HepG2 (cell line): ENCODE measurements at regions not wholly inside any gene's neighbourhood (a gene's known extent, or its start where the extent isn't known, plus 50 kb on each side); places are given as distances from the start of the nearest gene placed in this dataset.

Experiments
- ATAC-seq: fragments of 200-7000 bp; cut with Tn5 transposase; 3 replicates; pipeline ENCODE4 v1.9.1; 2020; ENCODE audit warnings: mild to moderate bottlenecking, moderate library complexity
- BruUV-seq: library from RNA; stranded (reverse); fragments of 400-500 nt; replicated peaks from 2 replicates; lab custom pipeline; 2021; lab: Mats Ljungman, UMichigan
- CTCF ChIA-PET: fragments of 300-600 bp; formaldehyde crosslinking; extraction: SDS; loops from one replicate; lab custom pipeline; 2021; ENCODE audit warnings: low total read pairs, inconsistent platforms, low intra/inter-chr PET ratio; lab: Yijun Ruan, JAX
- POLR2A ChIA-PET: fragments of 350-600 bp; sonication (Branson Sonifier 250); formaldehyde crosslinking; loops from one replicate; lab custom pipeline; 2020; ENCODE audit warnings: antibody characterized with exemption, inconsistent platforms; lab: Yijun Ruan, JAX
- DNase-seq: peaks from one replicate; pipeline ENCODE4 v3.0.0-alpha.2; 2015; ENCODE audit warnings: low spot score
- FAIRE-seq: peaks from 3 replicates; lab custom pipeline; 2011; peaks lifted over from hg19 to GRCh38; lab: Jason Lieb, UNC
- H2AFZ ChIP-seq: one replicate; pipeline ENCODE4 v1.6.1; 2011; ENCODE audit warnings: low read length, inconsistent platforms
- H3K27ac ChIP-seq: fragments of 300-600 bp; 3 replicates; pipeline ENCODE4 v1.8.0; 2011; ENCODE audit warnings: mixed run types, mild to moderate bottlenecking, mixed read lengths, low read length, inconsistent platforms; ENCODE audit not compliant: insufficient read depth; ENCODE audit errors: extremely low read length
- H3K27me3 ChIP-seq, 2 experiments: fragments of 200-600 bp in 1 of 2; 2 replicates in 1 of 2; 3 replicates in 1 of 2; pipeline versions ENCODE4 v1.6.0 to v1.8.0; 2011; ENCODE audit warnings: low read length in 2 of 2, mild to moderate bottlenecking in 2 of 2, moderate library complexity in 2 of 2, inconsistent platforms in 1 of 2; ENCODE audit not compliant: insufficient read depth in 2 of 2, control insufficient read depth in 1 of 2
- H3K36me3 ChIP-seq, 2 experiments: fragments of 200-600 bp in 1 of 2; replicated peaks in 1 of 2; 2 replicates in 1 of 2; 3 replicates in 1 of 2; pipeline versions ENCODE4 v1.5.1 to v1.8.0; 2011; ENCODE audit warnings: low read length in 2 of 2, inconsistent platforms in 1 of 2; ENCODE audit not compliant: insufficient read depth in 2 of 2, control insufficient read depth in 1 of 2
- H3K4me1 ChIP-seq: 2 replicates; pipeline ENCODE4 v1.5.1; 2012; ENCODE audit warnings: low read length, inconsistent platforms; ENCODE audit not compliant: insufficient read depth
- H3K4me2 ChIP-seq: 2 replicates; pipeline ENCODE4 v1.6.0; 2011; ENCODE audit warnings: low read depth, low read length, inconsistent platforms
- H3K4me3 ChIP-seq, 3 experiments: fragments of 200-600 bp in 1 of 3; sonication (generic), shearing (Covaris generic) in 1 of 3; replicated peaks in 1 of 3; 2 replicates each; pipeline ENCODE4 v1.5.1; 2011 to 2016; ENCODE audit warnings: low read length in 3 of 3, inconsistent platforms in 2 of 3, low read depth in 2 of 3, mild to moderate bottlenecking in 2 of 3, control low read depth in 1 of 3, mixed read lengths in 1 of 3; ENCODE audit not compliant: insufficient read depth in 1 of 3
- H3K79me2 ChIP-seq: one replicate; pipeline ENCODE4 v1.6.1; 2011; ENCODE audit warnings: low read length, inconsistent platforms; ENCODE audit not compliant: insufficient read depth
- H3K9ac ChIP-seq: 2 replicates; pipeline ENCODE4 v1.6.0; 2011; ENCODE audit warnings: mild to moderate bottlenecking, low read depth, low read length, inconsistent platforms; ENCODE audit not compliant: insufficient read depth
- H3K9me3 ChIP-seq: 2 replicates; pipeline ENCODE4 v1.5.1; 2012; ENCODE audit warnings: mild to moderate bottlenecking, low read length
- H4K20me1 ChIP-seq: 2 replicates; pipeline ENCODE4 v1.6.0; 2011; ENCODE audit warnings: inconsistent platforms, mild to moderate bottlenecking, low read length, moderate library complexity; ENCODE audit not compliant: insufficient read depth
- ARHGAP35 ChIP-seq: sonication (generic); formaldehyde crosslinking; IDR thresholded peaks from 2 replicates; pipeline ENCODE4 v1.9.0; 2022; ENCODE audit warnings: mild to moderate bottlenecking, inconsistent platforms, moderate library complexity, missing genetic modification reagents, borderline replicate concordance
- BRD4 ChIP-seq: sonication (generic); formaldehyde crosslinking; IDR thresholded peaks from 2 replicates; pipeline ENCODE4 v1.4.0; 2020; ENCODE audit warnings: missing genetic modification reagents
- IRF1 ChIP-seq: sonication (generic); formaldehyde crosslinking; IDR thresholded peaks from 2 replicates; pipeline ENCODE4 v1.4.0; 2020; ENCODE audit warnings: low read depth, mild to moderate bottlenecking, missing genetic modification reagents
- ONECUT2 ChIP-seq: sonication (generic); formaldehyde crosslinking; IDR thresholded peaks from 2 replicates; pipeline ENCODE4 v1.4.0; 2020; ENCODE audit warnings: missing genetic modification reagents
- SALL1 ChIP-seq: sonication (generic); formaldehyde crosslinking; IDR thresholded peaks from 2 replicates; pipeline ENCODE4 v1.8.0; 2022; ENCODE audit warnings: mild to moderate bottlenecking, missing genetic modification reagents
- SSRP1 ChIP-seq: IDR thresholded peaks from 2 replicates; pipeline ENCODE4 v1.6.1; 2016; ENCODE audit warnings: control low read depth
- ZFP62 ChIP-seq: sonication (generic); formaldehyde crosslinking; IDR thresholded peaks from 2 replicates; pipeline ENCODE4 v1.4.0; 2020; ENCODE audit warnings: missing genetic modification reagents
- ZNF335 ChIP-seq: sonication (generic); formaldehyde crosslinking; IDR thresholded peaks from 2 replicates; pipeline ENCODE4 v1.4.0; 2020; ENCODE audit warnings: missing genetic modification reagents
- ZNF672 ChIP-seq: sonication (generic); formaldehyde crosslinking; IDR thresholded peaks from 2 replicates; pipeline ENCODE4 v1.8.1; 2022; ENCODE audit warnings: missing genetic modification reagents
- WGBS: methylation state at CpG from one replicate; pipeline ENCODE4 v1.1.6; 2017; ENCODE audit warnings: low lambda C conversion rate; 5-methylcytosine and 5-hydroxymethylcytosine counted together
- in situ Hi-C: cut with HindIII; loops from 2 replicates; pipeline ENCODE4 v1.10.0; 2017; ENCODE audit warnings: low pct_unique_long_range_greater_than_20kb; ENCODE audit not compliant: extremely low pct_ligation_motif_present
- intact Hi-C: fragments of 100-400 bp; cut with micrococcal nuclease; formaldehyde crosslinking; loops from one replicate; pipeline ENCODE4 v1.10.0; 2022; ENCODE audit not compliant: unreplicated experiment
- TF ChIP-seq, protein P1 (sequence below): sonication (generic); formaldehyde crosslinking; IDR thresholded peaks from 2 replicates; pipeline ENCODE4 v1.5.0; 2020; ENCODE audit warnings: missing genetic modification reagents

DNA sequence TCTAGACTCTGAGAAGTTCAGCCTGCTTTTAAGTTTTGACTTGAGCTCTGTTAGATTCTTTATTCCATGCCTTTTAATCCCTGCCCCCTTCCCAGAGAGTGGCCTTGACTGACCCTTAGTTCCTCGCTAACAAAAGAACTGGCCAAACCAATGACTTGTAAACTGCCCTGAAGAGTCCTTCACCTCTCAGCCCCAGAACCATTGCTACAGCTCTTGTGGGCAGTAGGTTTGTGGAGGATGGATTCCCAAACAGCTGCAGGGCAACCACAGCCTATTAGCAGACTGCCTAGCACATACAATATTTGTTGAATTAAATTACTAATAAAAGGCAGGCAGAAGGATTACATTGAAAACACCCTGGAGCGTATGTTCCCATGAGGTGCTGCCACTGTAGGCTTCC is 163.9 kb downstream of the MAIP1 start:
- ChIA-PET CTCF (no interaction called here), POLR2A (no interaction called here)
- BruUV-seq: no TSS peak
- FAIRE-seq (no peak), DNase-seq (no peak), ATAC-seq (no peak)
- TF ChIP-seq ZFP62 (no peak), ZNF672 (no peak), ONECUT2 (CRISPR knock-in tag) (no peak), IRF1 (CRISPR knock-in tag) (no peak), ARHGAP35 (CRISPR knock-in tag) (no peak), SSRP1 (CRISPR knock-in tag) (no peak), ZNF335 (CRISPR knock-in tag) (no peak), SALL1 (CRISPR knock-in tag) (no peak), BRD4 (no peak)
- no peak overlapping the region for H3K4me3 ChIP-seq
- no peaks in the 10 kb centered on the region for H3K9me3 ChIP-seq
- no peak overlapping the region for H3K27ac ChIP-seq
- peaks cover 40% of the 10 kb centered on the region for H3K4me1 ChIP-seq
- H3K27me3 ChIP-seq: peaks cover 0 to 7% of the 10 kb centered on the region in 2 experiments; a peak in 1 of 5 replicates
- H2AFZ ChIP-seq: no peak overlapping the region
- in situ Hi-C loops (no loop called here), intact Hi-C loops (no loop called here)
- H3K9ac ChIP-seq: no peak overlapping the region
- WGBS: 36% methylated on average over 2 of the region's 2 CpGs
- no peak overlapping the region for H3K4me2 ChIP-seq
- no peaks in the 10 kb centered on the region for H3K36me3 ChIP-seq
- no peaks in the 10 kb centered on the region for H4K20me1 ChIP-seq
- H3K79me2 ChIP-seq: no peaks in the 10 kb centered on the region

DNA sequence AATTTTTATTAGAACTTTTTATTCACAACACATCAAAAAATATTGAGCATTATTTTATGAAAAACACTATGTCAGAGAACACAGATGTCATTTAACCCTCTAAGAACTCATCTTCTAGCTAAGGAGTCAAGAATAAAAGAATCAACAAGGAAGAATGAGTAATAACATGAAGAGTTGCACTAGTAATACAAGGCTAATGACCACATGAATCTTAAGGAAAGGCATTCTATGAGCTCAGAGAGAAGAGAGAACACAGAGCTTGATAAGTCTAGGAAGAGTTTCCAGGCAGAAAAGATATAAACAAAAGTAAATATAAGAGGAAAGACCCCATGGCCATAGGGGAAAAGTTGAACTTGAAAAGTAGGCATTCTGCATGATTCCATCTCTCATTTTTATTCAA is 166.5 kb downstream of the MAIP1 start:
- FAIRE-seq: no peak
- ATAC-seq: no peak
- Histone ChIP-seq H2AFZ (no peak overlapping the region), H3K27ac (no peak overlapping the region), H3K4me1 (peaks cover 67% of the 10 kb centered on the region), H3K9ac (no peak overlapping the region), H3K27me3 (peaks cover 0 to 7% of the 10 kb centered on the region in 2 experiments; a peak in 1 of 5 replicates), H3K36me3 (no peaks in the 10 kb centered on the region), H3K4me2 (no peak overlapping the region), H3K4me3 (no peak overlapping the region), H3K79me2 (no peaks in the 10 kb centered on the region), H3K9me3 (no peaks in the 10 kb centered on the region), H4K20me1 (no peaks in the 10 kb centered on the region)
- CTCF ChIA-PET: no interaction called here
- in situ Hi-C loops: no loop called here
- TF ChIP-seq, protein P1, sequence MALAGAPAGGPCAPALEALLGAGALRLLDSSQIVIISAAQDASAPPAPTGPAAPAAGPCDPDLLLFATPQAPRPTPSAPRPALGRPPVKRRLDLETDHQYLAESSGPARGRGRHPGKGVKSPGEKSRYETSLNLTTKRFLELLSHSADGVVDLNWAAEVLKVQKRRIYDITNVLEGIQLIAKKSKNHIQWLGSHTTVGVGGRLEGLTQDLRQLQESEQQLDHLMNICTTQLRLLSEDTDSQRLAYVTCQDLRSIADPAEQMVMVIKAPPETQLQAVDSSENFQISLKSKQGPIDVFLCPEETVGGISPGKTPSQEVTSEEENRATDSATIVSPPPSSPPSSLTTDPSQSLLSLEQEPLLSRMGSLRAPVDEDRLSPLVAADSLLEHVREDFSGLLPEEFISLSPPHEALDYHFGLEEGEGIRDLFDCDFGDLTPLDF: no peak
- intact Hi-C loops: no loop called here
- no TSS peak for BruUV-seq
- POLR2A ChIA-PET: no interaction called here
- no peak for DNase-seq
